Adrenal gland (tissue), 5 donors: ENCODE measurements at regions not wholly inside any gene's neighbourhood (a gene's known extent, or its start where the extent isn't known, plus 50 kb on each side); places are given as distances from the start of the nearest gene placed in this dataset.

ENCODE experiments used
- POLR2A ChIP-seq, 2 donors: fragments of 450-650 bp; IDR thresholded peaks; one replicate each; pipeline ENCODE4 v1.6.1; 2017; ENCODE audit warnings: antibody characterized with exemption in 2 of 2, mild to moderate bottlenecking in 2 of 2, moderate library complexity in 1 of 2
- TF ChIP-seq, protein P1 (sequence below), 6 experiments: fragments of 450-650 bp in 4 of 6; fragments of 200-600 bp in 2 of 6; sonication (generic) in 1 of 6; IDR thresholded peaks; 1 replicate in 5 of 6; 2 replicates in 1 of 6; pipeline versions ENCODE4 v1.5.1 to v1.8.0; 2016 to 2021; ENCODE audit warnings: antibody characterized with exemption in 6 of 6, mild to moderate bottlenecking in 2 of 6, moderate library complexity in 1 of 6
- donor health status: DM: no; HTN: no; CAD: no.

DNA sequence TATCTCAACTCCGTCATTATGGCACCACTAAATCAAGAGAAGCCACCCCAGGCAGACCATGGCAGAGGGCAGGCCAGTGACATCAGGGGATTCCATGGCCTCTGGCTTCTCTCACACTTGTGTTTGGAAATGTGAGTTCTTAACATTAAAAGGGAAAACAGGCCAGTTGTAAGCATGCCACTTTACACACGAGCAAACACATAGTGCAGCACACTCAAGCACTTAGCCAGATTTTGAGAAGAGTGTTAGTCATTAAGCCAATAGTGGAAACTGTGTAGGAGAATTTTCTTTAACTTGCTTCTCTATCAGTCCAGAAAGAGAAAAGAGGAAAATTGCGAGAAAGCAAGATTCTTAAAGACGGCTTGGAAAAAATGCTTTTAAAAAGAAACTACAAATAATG is 401.5 kb downstream of the TDRD3 start:
- TF ChIP-seq POLR2A (IDR thresholded peaks at IDR 0.05), result no peak
- TF ChIP-seq, protein P1, sequence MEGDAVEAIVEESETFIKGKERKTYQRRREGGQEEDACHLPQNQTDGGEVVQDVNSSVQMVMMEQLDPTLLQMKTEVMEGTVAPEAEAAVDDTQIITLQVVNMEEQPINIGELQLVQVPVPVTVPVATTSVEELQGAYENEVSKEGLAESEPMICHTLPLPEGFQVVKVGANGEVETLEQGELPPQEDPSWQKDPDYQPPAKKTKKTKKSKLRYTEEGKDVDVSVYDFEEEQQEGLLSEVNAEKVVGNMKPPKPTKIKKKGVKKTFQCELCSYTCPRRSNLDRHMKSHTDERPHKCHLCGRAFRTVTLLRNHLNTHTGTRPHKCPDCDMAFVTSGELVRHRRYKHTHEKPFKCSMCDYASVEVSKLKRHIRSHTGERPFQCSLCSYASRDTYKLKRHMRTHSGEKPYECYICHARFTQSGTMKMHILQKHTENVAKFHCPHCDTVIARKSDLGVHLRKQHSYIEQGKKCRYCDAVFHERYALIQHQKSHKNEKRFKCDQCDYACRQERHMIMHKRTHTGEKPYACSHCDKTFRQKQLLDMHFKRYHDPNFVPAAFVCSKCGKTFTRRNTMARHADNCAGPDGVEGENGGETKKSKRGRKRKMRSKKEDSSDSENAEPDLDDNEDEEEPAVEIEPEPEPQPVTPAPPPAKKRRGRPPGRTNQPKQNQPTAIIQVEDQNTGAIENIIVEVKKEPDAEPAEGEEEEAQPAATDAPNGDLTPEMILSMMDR (IDR thresholded peaks at IDR 0.05), result no peak
